ENCODE measurements at regions not wholly inside any gene's neighbourhood (a gene's known extent, or its start where the extent isn't known, plus 50 kb on each side); places are given as distances from the start of the nearest gene placed in this dataset.
"Not testable (repeated sequence)": the region's sequence is repeated elsewhere in the genome, so short reads cannot be mapped to it uniquely, and the experiment has no call there.

- TF ChIP-seq CTCF (IDR thresholded peaks at IDR 0.05); REST (IDR thresholded peaks at IDR 0.05; ENCODE audit: insufficient read depth in 1 of 2, low read depth in 2 of 2, low read length in 1 of 2): not testable (repeated sequence)
Observed at GRCh38 chr3:20970807-20971206, 780.2 kb downstream of the ZNF385D start.

Data from Panc1 (cell line).